HG03066 (cell line): ENCODE measurements at regions not wholly inside any gene's neighbourhood (a gene's known extent, or its start where the extent isn't known, plus 50 kb on each side); places are given as distances from the start of the nearest gene placed in this dataset.

Experiments
- ATAC-seq: cut with Tn5 transposase; IDR thresholded peaks from one replicate; pipeline ENCODE4 v1.9.1; 2021; ENCODE audit warnings: low read depth; ENCODE audit not compliant: unreplicated experiment

GRCh38 chr18:46369323-46369722, 265.1 kb downstream of the HAUS1 start:
- no peak for ATAC-seq

- no peak for ATAC-seq
Observed at GRCh38 chr18:46370898-46371297, 266.7 kb downstream of the HAUS1 start.

- no peak for ATAC-seq
Observed at GRCh38 chr18:46372670-46373069, 268.5 kb downstream of the HAUS1 start.

- no peak for ATAC-seq
Observed at GRCh38 chr18:46373131-46373530, 268.9 kb downstream of the HAUS1 start.

- ATAC-seq: no peak
Observed at GRCh38 chr18:46373791-46374190, 269.6 kb downstream of the HAUS1 start.

GRCh38 chr18:46374850-46375249, 270.7 kb downstream of the HAUS1 start:
- no peak for ATAC-seq

GRCh38 chr18:46377557-46377956, 273.4 kb downstream of the HAUS1 start:
- no peak for ATAC-seq

- ATAC-seq: no peak
Observed at GRCh38 chr18:46378126-46378863, 274.1 kb downstream of the HAUS1 start.

- no peak for ATAC-seq
Observed at GRCh38 chr18:46378864-46379207, 274.7 kb downstream of the HAUS1 start.

- ATAC-seq: no peak
Observed at GRCh38 chr18:46379323-46379950, 275.3 kb downstream of the HAUS1 start.

GRCh38 chr18:46385124-46385523, 271.9 kb downstream of the LOXHD1 start:
- ATAC-seq: no peak

- ATAC-seq: no peak
Observed at GRCh38 chr18:46386788-46387187, 270.2 kb downstream of the LOXHD1 start.

GRCh38 chr18:46387441-46388131, 269.4 kb downstream of the LOXHD1 start:
- no peak for ATAC-seq

- no peak for ATAC-seq
Observed at GRCh38 chr18:46388286-46388685, 268.7 kb downstream of the LOXHD1 start.

GRCh38 chr18:46392576-46392975, 264.4 kb downstream of the LOXHD1 start:
- no peak for ATAC-seq

GRCh38 chr18:46393230-46393629, 263.8 kb downstream of the LOXHD1 start:
- no peak for ATAC-seq

- no peak for ATAC-seq
Observed at GRCh38 chr18:46393961-46394360, 263.1 kb downstream of the LOXHD1 start.

GRCh38 chr18:46395795-46396194, 261.2 kb downstream of the LOXHD1 start:
- no peak for ATAC-seq

GRCh38 chr18:46397174-46397573, 259.8 kb downstream of the LOXHD1 start:
- no peak for ATAC-seq

GRCh38 chr18:46398005-46398404, 259.0 kb downstream of the LOXHD1 start:
- no peak for ATAC-seq

GRCh38 chr18:46398625-46399024, 258.4 kb downstream of the LOXHD1 start:
- no peak for ATAC-seq

- no peak for ATAC-seq
Observed at GRCh38 chr18:46399303-46399702, 257.7 kb downstream of the LOXHD1 start.
